Medulla oblongata (tissue), 1 donor: ENCODE measurements at regions not wholly inside any gene's neighbourhood (a gene's known extent, or its start where the extent isn't known, plus 50 kb on each side); places are given as distances from the start of the nearest gene placed in this dataset.

Experiments
- DNase-seq: peaks from one replicate; pipeline ENCODE4 v3.0.0-alpha.2; 2015; ENCODE audit errors: extremely low spot score

DNA sequence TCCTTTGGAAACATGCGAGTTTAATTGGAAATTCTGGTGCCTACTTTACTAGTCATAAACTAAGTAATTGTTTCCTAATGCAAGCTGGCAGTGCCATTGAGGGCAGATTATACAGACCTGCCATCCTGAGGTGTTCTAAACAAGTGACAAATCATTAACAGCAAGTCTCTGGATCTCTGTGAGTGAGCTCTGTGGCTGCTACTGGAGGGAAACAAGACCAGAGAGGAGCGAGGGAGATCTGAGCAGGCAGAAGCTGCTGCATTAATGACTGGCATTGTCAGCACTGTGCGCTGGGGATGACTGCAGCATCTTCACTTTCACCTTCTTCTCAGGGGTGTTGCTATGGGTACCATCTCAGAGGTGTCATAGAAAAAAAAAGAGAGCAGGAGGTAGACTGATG lies 308.4 kb upstream of the DPH6 start:
- DNase-seq: no peak

DNA sequence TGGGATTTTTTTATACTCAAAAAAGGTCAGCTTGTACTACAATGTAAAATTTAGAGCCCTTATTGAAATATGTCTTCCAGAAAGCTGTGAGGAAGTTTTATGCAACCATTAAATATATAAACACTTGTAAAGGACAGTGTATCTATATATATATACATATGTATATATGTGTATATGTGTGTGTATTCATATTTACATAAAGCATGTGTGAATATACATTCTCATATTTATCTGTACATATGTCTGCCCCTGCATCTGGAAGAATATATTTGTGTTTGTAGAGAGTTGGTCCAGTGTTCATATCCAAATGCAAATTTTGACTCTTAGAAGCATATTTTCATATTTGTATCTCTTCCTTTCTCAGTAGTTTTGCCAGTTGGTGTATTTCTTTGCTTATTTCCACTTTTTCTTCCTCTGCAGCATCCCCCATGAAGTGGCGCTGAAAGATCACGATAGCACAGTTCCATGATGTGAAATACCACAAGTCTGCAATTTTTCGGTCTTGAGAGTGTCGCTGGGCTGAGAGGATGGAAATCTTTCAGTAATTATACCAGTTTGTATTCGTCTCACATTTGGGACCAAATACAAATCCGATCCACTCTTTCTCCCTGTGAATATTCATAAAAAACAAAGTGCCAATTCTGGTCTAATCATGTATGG lies 311.7 kb upstream of the DPH6 start:
- peak; percentile 54 for DNase-seq

DNA sequence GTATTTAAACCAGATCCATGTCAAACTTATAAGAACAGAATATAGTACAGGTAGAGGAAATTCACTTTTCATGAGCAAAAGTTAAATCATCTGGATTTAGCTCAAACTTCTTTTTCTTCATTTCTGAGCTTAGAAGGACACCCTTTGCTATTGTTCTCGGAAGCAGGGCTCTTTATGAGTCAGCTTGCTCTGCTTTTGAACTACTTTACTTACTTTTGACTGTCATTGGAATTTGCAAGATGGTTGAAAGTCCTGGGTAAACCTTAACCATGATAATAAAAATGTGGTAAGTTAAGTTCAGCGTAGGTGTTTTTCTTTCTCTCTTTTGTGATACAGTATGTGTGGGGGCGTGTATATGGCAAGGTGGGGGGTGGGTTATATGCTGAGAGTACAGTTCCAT lies 312.7 kb upstream of the DPH6 start:
- DNase-seq: no peak

DNA sequence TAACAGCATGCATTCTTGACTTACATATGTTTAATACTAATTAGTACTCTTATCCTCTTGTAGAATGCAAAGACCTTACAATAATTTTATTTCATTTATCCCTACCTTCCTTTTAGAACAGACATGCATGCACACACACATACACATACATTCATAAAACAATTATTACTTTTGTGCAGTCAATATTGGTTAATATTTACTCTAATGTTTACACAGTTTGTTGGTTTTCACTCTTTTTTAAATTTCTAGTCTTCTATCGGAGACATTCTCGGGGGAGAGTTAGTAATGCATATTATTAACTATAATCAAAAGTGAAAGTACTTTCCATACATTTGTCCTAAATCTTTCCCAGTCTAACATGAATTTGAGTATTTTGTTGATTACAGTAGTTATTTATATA lies 317.7 kb upstream of the DPH6 start:
- no peak for DNase-seq

DNA sequence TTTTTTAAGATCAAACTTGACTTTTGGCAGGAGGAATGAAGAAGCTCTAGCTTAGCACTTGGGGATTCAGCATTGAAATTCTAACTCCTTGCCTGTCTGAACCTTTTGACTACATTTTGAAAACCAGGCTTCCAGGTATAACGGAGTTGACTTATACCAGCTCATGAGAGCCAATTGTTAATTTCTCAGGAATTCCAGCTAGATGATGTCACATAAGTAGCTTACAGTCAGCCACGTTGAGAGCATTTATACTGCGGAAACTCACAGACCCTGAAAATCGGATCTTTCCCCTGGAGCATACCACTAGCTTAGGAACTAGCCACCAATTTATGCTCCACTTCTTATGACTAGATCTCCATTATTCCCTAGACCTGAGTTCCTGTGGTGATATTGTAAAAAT lies 321.4 kb upstream of the DPH6 start:
- no peak for DNase-seq

DNA sequence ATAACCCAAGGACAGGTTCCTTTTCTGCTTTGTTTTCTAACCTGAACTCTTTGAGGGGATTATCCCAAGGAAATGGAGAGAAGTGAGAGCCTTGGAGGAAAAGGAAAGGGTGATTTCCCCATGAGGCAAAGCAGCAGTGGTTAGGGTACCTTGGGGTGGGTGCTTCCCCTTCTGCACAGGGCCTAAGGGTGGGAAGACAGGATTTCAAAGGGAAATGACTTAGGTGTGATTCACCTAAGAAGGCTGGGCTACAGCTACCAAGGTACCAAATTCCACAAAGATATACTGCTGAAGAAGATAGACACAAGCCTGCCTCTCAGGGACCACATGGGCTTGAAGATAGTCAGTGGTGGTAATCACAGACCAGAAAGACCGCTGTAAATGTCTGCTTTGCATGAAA lies 325.3 kb upstream of the DPH6 start:
- DNase-seq: no peak

DNA sequence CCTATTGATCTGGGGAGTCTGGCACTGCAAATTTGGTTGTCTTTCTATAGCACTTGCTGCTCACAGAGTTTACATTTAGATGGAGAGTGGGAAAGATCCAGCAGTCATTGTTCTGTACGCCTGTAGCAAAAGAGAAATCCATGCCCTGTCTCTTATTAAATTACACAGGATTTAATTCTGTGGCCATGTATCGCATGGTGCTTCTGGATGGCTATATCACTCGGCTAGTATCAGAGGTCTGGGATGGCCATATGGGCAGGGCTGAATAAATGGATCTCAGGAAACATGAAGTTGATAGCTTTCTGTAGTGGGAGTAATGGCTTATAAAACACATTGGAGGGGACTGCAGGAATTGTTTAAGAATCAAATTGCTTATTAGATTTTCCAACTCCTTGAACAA lies 325.8 kb upstream of the DPH6 start:
- DNase-seq: no peak

DNA sequence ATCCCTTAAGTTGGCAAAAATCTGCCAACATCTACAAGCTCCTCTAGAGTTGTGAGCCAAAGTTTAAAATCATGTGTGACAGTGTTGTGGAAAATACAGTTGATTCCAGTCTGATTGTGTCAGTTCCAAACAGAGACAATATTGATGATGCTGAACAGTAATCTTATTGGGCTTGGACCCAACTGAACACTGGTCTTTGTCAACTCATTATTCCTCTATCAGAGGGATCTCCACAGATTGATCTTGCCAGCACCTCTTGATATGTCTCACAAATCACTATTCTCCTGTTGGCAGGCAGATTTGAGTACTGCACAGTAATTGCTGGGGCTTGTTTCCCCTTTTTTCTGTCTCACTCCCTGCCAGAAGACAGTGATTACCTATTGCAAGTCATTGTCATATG lies 326.6 kb upstream of the DPH6 start:
- DNase-seq: no peak

DNA sequence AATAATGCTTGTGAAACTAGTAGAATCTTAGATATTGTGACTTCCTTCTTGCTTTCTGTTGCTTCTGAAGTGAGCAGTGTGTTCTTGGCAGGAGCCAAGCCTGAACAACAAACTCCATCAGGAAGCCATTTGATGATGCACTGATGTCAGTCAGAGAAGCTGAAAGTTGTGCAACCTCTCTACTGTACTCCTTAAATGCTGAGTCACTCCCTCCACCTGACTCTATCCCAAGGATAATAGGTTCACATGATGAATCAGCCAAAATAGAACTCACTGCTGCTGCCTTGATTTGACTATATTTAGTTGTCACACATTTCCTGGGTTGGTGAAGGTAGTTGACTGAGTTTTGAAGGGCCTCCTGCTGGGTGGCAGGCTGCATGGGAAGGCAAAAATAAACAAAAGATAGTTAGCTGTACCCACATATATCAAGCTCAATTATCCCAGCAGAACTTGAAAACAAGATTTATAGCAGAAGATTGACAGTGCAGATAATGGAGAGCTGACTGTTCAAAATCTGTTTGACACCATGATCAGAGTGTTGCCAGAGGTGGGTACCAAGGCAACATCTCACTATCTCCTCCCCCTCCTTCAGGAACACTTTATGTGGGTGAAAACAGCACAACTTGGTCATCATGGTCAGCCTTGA lies 328.4 kb upstream of the DPH6 start:
- DNase-seq: no peak

DNA sequence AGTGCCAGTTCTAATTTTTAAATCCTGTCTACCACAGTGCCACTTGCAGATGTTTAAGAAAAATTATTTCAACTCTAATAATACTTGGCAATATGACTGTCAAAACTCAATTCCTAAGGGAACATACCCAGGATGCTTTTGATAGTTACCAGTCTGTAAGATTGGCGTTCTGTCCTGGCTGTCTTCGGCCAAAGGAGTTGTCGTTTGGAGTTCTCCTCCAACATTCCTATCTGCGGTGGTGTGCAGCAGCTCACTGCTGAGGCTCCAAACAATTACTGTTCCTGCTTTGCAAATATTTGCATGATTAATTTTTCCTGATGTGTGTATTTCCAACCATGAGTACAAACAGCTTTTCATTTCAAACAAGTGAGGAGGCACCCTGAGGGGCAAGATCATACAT lies 330.8 kb upstream of the DPH6 start:
- no peak for DNase-seq

DNA sequence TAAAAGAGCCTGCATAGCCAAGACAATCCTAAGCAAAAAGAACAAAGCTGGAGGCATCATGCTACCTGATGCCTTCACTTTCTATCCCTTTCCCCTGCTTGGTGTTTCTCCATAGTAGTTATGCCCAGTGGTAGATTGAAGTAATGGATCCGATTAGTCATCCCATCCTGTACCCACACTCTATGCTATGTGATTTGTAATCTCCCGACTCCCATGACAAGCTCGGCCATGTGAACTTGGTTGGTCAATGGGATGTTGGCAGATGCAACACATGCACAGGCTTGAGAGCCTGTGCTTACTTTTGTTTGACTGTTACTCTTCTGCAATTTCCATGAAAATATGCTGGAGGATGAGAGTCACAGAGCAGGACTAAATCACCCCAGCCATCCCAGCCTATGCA lies 334.9 kb upstream of the DPH6 start:
- DNase-seq: no peak

DNA sequence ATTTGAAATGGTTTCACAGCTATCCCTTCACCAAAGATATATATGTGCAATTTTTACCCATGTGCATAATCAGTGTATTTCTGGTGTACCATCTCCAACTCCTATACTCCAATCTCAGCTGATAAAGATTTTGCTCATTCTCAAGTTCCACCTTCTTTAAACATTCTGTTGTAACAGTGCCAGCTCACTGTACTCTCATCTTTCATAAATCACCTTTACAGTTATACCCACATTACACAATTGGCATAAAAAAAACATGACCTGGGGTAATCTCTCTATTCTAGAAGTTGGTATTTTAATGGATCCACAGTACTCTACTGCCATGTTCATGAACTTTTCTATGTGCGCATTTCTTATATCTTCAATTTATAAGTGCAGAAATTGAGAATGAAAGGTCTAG lies 339.9 kb upstream of the DPH6 start:
- DNase-seq: no peak

DNA sequence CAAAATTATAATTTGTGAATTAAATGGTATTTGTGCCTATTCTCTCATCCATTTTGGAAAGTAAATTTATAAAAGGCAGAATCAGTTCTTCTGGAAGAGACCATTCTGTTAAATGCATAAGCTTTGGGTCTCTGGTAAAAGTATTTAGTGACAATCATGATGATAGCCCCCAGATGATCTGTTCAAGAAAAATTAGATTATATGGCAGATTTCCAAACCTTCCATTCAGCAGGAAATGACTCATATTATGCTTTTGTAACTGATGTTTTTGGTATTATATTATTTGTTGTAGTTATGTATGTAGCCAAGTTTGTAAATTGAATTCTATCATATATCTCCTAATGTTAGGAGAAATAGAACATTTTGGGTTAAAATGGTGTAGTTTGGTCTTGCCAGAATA lies 340.8 kb upstream of the DPH6 start:
- DNase-seq: no peak

DNA sequence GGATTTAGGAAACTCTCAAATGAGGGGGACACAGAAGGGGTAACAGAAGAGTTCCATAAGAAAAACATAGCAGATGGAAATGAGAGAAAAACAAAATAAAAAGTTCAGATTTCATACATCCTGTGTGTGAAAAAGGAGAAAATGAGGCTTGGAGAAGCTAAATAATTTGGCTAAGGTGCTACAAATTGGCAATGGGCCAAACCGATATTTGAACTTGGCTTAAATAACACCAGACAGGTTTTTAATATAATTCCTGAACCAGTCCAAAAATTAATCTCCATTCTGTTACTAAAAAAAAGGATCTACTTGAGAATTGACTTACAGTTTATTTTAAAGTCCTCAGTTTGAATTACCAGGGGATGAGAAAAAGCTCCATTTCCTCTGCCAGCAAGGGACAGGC lies 342.9 kb upstream of the DPH6 start:
- DNase-seq: no peak

DNA sequence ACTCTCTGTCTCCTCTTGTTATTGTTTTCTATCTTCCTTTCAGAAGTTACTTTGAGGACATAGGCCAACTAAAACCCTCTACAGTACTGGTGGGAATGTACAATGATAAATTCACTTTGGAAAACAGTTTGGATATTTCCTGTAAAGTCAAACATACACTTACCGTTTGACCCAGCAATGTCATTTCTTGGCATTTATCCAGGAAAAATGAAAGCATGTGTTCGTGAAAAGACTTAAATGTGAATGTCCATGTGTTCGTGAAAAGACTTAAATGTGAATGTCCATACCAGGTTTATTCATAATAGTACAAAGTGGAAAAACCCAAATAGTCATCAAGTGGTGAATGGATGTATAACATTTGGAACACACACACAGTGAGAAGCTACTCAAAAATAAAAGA lies 361.5 kb upstream of the DPH6 start:
- DNase-seq: no peak

DNA sequence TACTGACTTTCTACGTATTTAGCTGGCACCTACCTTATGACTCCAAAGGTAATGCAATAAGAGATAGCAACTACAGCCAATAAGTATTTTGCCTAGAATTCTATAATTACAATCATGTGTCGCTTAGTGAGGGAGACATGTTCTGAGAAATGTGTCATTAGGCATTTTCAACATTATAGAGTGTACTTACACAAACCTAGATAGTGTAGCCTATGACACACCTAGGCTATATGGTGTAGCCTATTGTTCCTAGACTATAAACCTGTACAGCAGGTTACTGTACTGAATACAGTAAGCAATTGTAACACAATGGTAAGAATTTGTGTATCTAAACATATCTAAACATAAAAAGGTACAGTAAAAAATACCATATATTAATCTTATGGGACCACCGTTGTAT lies 363.4 kb upstream of the DPH6 start:
- DNase-seq: no peak

DNA sequence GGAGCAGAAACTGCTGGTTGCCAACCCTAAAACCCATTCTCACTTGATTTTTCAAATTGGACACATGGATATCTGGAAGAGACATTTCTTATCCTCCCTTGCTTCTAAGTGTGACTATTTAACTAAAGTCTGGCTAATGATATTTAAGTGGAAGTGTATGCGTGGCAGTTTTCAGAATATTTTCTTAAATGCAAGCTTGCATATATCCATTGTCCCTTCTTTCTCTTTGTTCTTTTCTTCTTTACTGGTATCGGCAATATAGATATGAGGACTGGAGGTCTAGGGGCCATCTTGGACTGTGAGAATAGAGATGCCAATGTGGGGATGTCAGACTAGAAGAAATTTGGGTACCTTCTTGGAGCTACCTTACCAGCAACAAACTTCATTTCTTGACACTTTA lies 364.3 kb upstream of the DPH6 start:
- DNase-seq: no peak

DNA sequence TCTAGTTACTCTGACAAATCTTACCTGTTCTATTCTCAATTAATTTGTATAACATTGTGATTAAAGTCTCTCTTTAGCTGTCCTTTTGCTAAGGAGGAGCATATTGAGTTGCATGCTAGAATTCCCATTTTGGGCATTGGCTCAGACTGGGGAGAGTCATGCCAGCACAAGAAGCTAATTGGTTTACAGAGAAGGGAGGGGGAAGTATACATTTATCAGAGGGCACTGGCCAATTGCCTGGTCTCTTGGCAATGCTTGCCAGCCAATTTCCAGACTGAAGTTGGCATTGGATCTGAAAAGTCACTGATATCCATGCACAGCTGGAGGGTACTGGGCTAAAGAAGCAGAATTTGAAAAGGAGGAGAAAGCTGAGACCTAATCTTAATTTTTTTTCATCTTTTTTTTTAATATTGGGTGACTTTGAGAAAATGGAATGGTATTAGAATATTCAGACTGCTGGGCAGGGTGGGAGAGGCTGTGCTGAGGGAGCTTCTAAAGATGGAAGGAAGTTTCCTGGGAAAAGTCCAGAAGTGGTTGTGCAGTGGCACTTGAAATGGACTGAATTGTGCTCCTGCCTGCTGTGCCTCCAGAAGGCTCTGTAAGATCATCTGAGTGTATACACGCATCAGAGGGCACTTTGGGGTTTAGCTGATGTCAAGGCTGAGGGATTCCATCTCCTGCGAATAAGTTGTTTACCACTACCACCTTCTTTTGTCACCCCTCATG lies 365.2 kb upstream of the DPH6 start:
- DNase-seq: no peak

DNA sequence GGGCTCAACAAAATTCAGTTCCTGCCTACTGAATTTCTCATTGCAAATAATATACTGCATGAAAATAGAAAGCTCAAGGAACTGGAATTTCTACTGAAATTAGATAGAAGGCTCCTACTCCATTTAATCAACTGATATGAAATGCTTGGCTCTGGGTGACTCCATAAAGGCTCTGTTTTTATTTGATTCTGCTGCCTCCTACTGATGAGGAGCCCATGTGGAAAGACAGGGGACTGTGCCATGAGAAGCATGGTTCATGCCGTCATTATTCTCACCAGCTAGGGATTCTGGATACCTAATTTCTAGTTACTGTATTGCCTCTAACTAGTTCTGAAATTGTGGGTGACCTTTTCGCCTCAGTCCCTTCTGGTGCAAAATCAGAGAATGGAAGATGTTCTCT lies 366.2 kb upstream of the DPH6 start:
- DNase-seq: peak; percentile 57

DNA sequence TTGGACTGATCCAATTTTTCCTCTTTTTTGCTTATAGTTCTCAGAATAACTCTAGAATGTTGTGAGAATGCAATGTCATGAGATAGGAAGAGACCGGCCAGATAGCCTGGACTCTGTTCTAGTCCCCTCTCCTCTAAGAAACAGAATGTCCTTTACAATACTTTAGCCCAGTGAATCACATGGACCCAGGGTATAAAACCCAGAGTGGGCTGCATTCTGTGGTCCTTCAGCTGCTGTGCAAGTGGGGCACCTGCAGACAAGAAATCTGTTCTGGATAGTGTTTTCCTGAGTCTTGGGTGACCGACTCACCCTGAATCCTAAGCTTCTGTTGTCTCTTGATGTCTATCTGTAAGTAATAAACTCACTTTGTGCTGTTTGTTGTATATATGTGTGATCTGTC lies 368.6 kb upstream of the DPH6 start:
- DNase-seq: no peak

DNA sequence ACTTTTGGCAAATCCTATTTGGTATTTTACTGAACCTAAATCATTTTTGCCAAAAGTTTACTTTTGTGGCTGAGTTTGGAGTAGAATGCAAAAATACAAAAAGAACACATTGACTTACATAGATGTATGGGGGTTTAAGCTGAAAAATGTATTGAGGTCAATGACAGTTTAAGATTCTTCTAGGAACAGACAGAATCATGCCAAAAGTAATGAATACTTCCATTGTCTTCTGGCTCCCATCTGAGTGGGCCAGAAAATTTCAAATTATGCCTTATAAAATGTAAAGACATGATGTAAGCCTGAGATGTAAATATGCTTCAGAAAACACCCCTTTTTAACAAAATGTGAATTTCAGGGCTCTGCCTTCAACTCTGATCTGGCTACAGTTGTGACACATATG lies 375.1 kb upstream of the DPH6 start:
- DNase-seq: no peak

DNA sequence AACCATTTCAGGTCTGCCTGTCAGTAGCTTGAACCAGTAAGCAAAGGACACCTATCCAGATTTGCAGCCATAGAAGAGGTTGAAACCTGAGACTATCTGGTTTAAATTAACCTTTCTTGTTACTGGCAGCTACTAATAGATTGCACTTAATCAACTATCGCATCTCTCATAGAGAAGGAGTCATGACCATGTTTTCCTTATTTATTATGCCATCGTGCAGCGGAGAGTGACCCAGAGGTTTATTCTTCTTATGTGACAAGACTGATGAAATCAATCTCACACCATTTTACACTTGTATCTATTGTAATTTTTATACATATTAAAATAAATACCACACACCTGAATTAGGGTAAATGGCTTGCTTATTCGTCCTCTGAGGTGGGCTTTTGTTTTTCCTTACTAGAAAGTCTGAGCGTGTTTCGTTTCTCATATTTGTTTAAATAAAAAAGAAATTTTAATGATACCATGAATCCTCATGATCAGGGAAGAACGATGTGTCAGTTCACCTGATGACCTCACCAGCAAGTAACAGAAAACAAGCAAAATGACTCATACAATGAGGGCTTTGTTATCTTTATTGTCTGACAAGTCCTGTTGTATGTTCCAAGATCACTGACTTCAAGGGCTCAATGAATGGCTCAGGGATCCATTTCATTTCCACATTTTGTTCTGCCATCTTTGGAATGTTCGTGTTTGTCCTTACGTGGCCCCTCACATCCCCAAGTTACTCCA lies 379.5 kb upstream of the DPH6 start:
- no peak for DNase-seq

DNA sequence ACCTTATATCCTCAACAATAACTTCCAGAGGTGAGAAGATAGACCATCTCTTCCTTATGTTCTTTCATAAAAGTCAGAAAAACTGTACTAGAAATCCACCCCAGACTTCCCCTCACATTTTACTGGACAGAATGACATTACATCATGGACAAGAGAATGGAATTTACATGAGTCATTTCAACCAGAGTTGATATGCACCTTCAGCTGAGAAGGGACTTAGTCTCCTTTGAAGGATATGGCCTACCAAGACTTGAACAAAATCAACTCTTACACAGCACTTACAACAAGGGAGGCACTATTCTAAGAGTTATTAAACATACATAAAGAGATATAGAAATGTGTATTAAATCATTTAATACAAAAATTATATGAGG lies 380.0 kb upstream of the DPH6 start:
- no peak for DNase-seq
